ENCODE measurements at regions not wholly inside any gene's neighbourhood (a gene's known extent, or its start where the extent isn't known, plus 50 kb on each side); places are given as distances from the start of the nearest gene placed in this dataset.

DNA sequence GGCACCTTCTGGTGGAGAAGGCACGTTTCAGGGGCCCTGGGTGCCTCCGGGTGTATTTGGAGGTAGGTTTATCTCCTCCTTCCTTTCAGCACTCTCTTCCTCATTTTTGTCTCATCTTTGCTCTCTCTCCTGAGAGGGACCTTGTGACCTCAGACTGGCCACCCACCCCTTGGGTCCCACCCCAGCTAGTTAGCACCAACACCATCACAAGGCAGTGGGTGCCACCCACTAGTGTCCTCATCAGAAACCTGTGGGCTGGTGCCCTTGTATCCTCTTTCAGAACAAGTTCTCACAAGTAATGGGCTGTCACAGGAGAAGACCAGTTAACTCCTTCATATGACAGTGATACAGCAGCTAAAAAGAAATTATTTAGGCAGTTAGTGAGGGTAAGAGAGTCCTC, 196.4 kb downstream of the UXS1 start:
- TF ChIP-seq, protein P1, sequence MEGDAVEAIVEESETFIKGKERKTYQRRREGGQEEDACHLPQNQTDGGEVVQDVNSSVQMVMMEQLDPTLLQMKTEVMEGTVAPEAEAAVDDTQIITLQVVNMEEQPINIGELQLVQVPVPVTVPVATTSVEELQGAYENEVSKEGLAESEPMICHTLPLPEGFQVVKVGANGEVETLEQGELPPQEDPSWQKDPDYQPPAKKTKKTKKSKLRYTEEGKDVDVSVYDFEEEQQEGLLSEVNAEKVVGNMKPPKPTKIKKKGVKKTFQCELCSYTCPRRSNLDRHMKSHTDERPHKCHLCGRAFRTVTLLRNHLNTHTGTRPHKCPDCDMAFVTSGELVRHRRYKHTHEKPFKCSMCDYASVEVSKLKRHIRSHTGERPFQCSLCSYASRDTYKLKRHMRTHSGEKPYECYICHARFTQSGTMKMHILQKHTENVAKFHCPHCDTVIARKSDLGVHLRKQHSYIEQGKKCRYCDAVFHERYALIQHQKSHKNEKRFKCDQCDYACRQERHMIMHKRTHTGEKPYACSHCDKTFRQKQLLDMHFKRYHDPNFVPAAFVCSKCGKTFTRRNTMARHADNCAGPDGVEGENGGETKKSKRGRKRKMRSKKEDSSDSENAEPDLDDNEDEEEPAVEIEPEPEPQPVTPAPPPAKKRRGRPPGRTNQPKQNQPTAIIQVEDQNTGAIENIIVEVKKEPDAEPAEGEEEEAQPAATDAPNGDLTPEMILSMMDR (IDR thresholded peaks at IDR 0.05 in 4 of 5, conservative IDR thresholded peaks at IDR 0.05 in 1 of 5): no peak
- TF ChIP-seq POLR2A (IDR thresholded peaks at IDR 0.05): no peak
